Epithelial cell of proximal tubule (primary cell): ENCODE measurements at regions not wholly inside any gene's neighbourhood (a gene's known extent, or its start where the extent isn't known, plus 50 kb on each side); places are given as distances from the start of the nearest gene placed in this dataset.

Experiments
- DNase-seq: peaks from one replicate; pipeline ENCODE4 v3.0.0-alpha.2; 2011; ENCODE audit warnings: low read depth
- H3K4me3 ChIP-seq: 2 replicates; pipeline ENCODE4 v1.5.1; 2011; ENCODE audit warnings: low read depth, mild to moderate bottlenecking, low read length
- CTCF ChIP-seq: conservative IDR thresholded peaks from 2 replicates; pipeline ENCODE4 v1.5.1; 2012; ENCODE audit warnings: low read depth, mild to moderate bottlenecking, low read length

GRCh38 chr13:58085819-58086218 is 454.3 kb downstream of the PCDH17 start:
- TF ChIP-seq CTCF = no peak
- no peak overlapping the region for H3K4me3 ChIP-seq
- DNase-seq = no peak

- no peak for DNase-seq
- no peak for TF ChIP-seq CTCF
- no peak overlapping the region for H3K4me3 ChIP-seq
Measured at GRCh38 chr13:58087566-58087965, 456.0 kb downstream of the PCDH17 start.

GRCh38 chr13:58093394-58093793 is 461.9 kb downstream of the PCDH17 start:
- no peak overlapping the region for H3K4me3 ChIP-seq
- TF ChIP-seq CTCF = no peak
- no peak for DNase-seq

GRCh38 chr13:58097831-58098230 is 466.3 kb downstream of the PCDH17 start:
- no peak overlapping the region for H3K4me3 ChIP-seq
- TF ChIP-seq CTCF = no peak
- no peak for DNase-seq

GRCh38 chr13:58119351-58119750 is 487.8 kb downstream of the PCDH17 start:
- no peak for DNase-seq
- TF ChIP-seq CTCF = no peak
- no peak overlapping the region for H3K4me3 ChIP-seq

GRCh38 chr13:58119804-58120203 is 488.3 kb downstream of the PCDH17 start:
- TF ChIP-seq CTCF = no peak
- no peak for DNase-seq

GRCh38 chr13:58126496-58126895 is 495.0 kb downstream of the PCDH17 start:
- no peak overlapping the region for H3K4me3 ChIP-seq
- TF ChIP-seq CTCF = no peak
- no peak for DNase-seq

More at GRCh38 chr13:58119804-58120203, 488.3 kb downstream of the PCDH17 start:
- H3K4me3 ChIP-seq = no peak overlapping the region
